ENCODE measurements at regions not wholly inside any gene's neighbourhood (a gene's known extent, or its start where the extent isn't known, plus 50 kb on each side); places are given as distances from the start of the nearest gene placed in this dataset.

GRCh38 chr16:6892966-6893365 lies 439.7 kb upstream of the RBFOX1 start:
- Histone ChIP-seq H3K9me3 (ENCODE audit: control insufficient read depth, insufficient read depth, low read length) (peaks cover 10% of the 10 kb centered on the region), H3K4me3 (ENCODE audit: low read depth, low read length) (no peak overlapping the region), H3K27ac (ENCODE audit: low read depth, low read length) (no peak overlapping the region), H3K27me3 (ENCODE audit: control insufficient read depth, insufficient read depth, low read length) (no peaks in the 10 kb centered on the region)
- CTCF ChIA-PET: no interaction called here
- POLR2A ChIA-PET: no interaction called here
- DNase-seq (ENCODE audit: low read depth, low spot score): no peak
- TF ChIP-seq CTCF (IDR thresholded peaks at IDR 0.05; ENCODE audit: low read depth, low read length): no peak

GRCh38 chr16:6891496-6891895 lies 441.1 kb upstream of the RBFOX1 start:
- POLR2A ChIA-PET: no interaction called here
- no peaks in the 10 kb centered on the region for H3K27me3 ChIP-seq (ENCODE audit: control insufficient read depth, insufficient read depth, low read length)
- no peak for TF ChIP-seq CTCF (IDR thresholded peaks at IDR 0.05; ENCODE audit: low read depth, low read length)
- CTCF ChIA-PET: no interaction called here
- peaks cover 5% of the 10 kb centered on the region for H3K9me3 ChIP-seq (ENCODE audit: control insufficient read depth, insufficient read depth, low read length)
- H3K4me3 ChIP-seq (ENCODE audit: low read depth, low read length): no peak overlapping the region
- no peak overlapping the region for H3K27ac ChIP-seq (ENCODE audit: low read depth, low read length)
- no peak for DNase-seq (ENCODE audit: low read depth, low spot score)

- H3K9me3 ChIP-seq (ENCODE audit: control insufficient read depth, insufficient read depth, low read length): peaks cover 21% of the 10 kb centered on the region
- TF ChIP-seq CTCF (IDR thresholded peaks at IDR 0.05; ENCODE audit: low read depth, low read length): no peak
- no peaks in the 10 kb centered on the region for H3K27me3 ChIP-seq (ENCODE audit: control insufficient read depth, insufficient read depth, low read length)
- no peak overlapping the region for H3K27ac ChIP-seq (ENCODE audit: low read depth, low read length)
- H3K4me3 ChIP-seq (ENCODE audit: low read depth, low read length): no peak overlapping the region
- ChIA-PET POLR2A (no interaction called here), CTCF (no interaction called here)
- no peak for DNase-seq (ENCODE audit: low read depth, low spot score)
Observed at GRCh38 chr16:6888531-6888930, 444.1 kb upstream of the RBFOX1 start.

GRCh38 chr16:6884002-6884401 lies 448.6 kb upstream of the RBFOX1 start:
- ChIA-PET CTCF (no interaction called here), POLR2A (no interaction called here)
- H3K4me3 ChIP-seq (ENCODE audit: low read depth, low read length): no peak overlapping the region
- peaks cover 30% of the 10 kb centered on the region for H3K9me3 ChIP-seq (ENCODE audit: control insufficient read depth, insufficient read depth, low read length)
- H3K27ac ChIP-seq (ENCODE audit: low read depth, low read length): no peak overlapping the region
- DNase-seq (ENCODE audit: low read depth, low spot score): no peak
- TF ChIP-seq CTCF (IDR thresholded peaks at IDR 0.05; ENCODE audit: low read depth, low read length): no peak
- H3K27me3 ChIP-seq (ENCODE audit: control insufficient read depth, insufficient read depth, low read length): no peaks in the 10 kb centered on the region

- H3K4me3 ChIP-seq (ENCODE audit: low read depth, low read length): no peak overlapping the region
- H3K27me3 ChIP-seq (ENCODE audit: control insufficient read depth, insufficient read depth, low read length): no peaks in the 10 kb centered on the region
- no peak for TF ChIP-seq CTCF (IDR thresholded peaks at IDR 0.05; ENCODE audit: low read depth, low read length)
- CTCF ChIA-PET: no interaction called here
- no peak overlapping the region for H3K27ac ChIP-seq (ENCODE audit: low read depth, low read length)
- peaks cover 27% of the 10 kb centered on the region for H3K9me3 ChIP-seq (ENCODE audit: control insufficient read depth, insufficient read depth, low read length)
- no peak for DNase-seq (ENCODE audit: low read depth, low spot score)
- POLR2A ChIA-PET: no interaction called here
Observed at GRCh38 chr16:6880263-6880662, 452.4 kb upstream of the RBFOX1 start.
